ENCODE measurements at regions not wholly inside any gene's neighbourhood (a gene's known extent, or its start where the extent isn't known, plus 50 kb on each side); places are given as distances from the start of the nearest gene placed in this dataset.
"Not testable (repeated sequence)": the region's sequence is repeated elsewhere in the genome, so short reads cannot be mapped to it uniquely, and the experiment has no call there.

DNA sequence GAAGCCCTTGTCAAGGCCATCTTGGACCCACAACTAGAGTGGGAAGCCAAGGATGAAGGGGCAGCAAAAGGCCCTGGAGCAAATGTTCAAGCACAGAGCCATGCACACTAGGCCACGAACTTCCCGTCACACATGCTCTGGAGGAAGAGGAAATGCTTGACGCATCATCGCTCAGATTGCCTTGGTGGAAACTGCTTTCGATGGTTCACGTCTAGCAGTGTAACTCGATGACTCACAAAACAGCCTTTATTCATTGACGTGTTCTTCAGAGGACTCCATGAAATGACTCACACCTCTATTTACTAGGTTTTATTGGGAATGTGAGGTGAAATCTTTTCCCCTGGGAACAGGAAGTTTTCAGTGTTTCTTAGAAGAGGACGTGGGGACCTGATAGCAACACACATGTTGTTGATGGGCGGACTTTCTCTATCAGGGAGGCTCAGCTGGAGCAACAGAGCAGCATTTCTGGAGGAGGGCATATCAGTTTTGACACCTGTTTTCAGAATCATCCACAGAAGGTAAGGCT lies 79.8 kb upstream of the FLT1 start:
- DNase-seq (ENCODE audit: low read depth): peak; percentile 42

DNA sequence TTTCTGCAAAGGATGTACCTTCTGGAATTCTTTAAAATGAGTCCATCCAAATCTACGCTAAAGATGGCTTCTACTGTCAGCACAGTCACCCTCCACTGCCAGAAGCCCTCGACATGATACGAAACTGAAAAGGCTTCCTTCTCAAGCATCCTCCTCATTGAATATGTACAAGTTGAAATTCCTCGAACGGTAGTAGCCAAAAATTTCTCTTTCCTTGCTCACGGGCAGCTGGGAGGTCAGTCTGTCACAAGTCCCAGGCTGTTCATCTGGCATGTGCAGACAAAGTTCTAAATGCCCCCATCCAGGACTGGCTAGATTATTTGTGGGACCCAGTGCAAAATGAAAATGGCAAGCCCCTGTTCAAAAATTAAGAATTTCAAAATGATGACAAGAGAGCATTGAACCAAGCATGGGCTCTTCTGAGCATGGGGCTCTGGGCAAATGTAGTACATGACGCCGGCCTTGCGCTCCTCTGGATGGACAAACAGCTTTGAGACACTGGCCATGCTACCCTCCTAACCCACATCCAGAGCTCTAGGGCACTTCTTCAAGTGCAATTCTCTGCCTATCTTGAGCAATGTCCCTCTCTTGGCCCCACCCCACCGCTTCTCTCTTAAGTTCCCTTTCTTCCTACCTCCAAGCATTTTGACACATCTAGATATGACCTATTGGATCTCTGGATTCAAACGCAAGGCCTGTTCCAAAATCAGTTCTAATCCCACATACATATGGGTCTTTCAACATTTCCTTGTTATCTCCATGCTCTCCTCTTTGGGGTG lies 78.9 kb upstream of the FLT1 start:
- DNase-seq (ENCODE audit: low read depth): no peak

DNA sequence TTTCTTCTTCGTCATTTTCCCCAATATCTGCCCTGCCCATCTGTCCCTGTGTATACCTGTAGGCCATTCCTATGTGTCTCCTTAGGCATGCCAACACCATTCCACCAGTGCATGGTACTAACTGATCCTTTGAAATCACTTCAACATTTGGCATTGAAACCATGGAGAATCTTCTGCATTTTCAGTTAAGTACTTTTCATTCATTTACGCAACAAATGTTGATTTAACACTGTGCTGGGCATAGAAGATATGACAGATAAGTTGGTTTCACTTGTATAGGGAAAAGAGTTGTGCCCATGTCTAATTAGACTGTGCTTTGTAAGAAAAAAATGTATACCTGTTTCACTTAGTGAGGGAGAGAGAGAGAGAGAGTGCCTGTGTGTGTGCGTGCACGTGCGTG lies 77.9 kb upstream of the FLT1 start:
- no peak for DNase-seq (ENCODE audit: low read depth)

DNA sequence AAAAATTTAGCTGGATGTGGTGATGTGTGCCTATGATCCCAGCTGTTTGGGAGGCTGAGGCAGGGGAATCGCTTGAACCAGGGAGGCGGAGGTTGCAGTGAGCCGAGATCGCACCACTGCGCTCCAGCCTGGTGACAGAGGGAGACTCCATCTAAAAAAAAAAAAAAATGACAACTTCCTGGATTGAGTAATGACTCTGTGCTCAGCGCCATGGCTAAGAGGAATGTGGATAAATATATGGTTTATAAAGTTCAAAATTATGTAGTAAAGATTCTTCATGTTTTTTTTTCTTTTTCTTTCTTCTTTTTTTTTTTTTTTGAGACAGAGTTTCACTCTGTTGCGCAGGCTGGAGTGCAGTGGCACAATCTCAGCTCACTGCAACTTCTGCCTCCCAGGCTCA lies 75.4 kb upstream of the FLT1 start:
- not testable (repeated sequence) for DNase-seq (ENCODE audit: low read depth)

DNA sequence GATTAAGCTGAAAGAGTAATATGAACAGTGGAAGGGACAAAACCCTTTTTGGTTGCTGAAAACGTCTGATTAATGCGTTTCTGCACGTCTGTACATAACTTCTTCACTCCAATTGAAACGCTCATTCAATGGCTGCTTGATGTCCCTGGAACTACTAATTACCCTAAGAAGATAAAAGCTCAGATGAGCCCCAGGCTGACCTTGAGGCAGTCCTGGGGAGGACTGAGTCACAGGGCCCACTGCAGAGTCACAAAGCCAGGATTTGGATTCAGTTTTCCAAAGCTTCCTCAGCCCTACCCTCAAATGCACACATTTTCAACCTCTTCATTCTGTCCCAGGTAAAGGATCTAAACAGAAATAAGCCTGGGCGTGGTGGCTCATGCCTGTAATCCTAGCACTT lies 75.0 kb upstream of the FLT1 start:
- DNase-seq (ENCODE audit: low read depth): no peak

DNA sequence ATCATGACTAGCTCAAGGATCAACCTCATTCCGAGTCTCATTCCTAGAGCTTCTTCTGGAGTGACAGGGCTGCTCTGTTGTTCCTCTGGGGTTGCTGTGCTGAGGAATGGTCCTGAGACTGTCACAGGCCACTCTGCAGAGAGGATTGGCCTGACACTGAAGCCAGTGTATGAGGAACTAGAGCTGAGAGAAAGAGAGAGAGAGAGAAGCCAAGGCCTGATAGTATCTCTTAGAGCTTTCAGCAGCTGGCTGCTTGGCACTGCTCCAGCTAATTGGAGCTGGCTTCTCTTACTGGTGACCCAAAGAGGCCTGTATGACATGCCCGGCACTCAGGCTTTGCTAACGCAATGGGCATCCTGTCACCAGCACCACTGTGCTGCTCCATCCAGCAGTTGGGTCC lies 73.4 kb upstream of the FLT1 start:
- DNase-seq (ENCODE audit: low read depth): peak; percentile 87

DNA sequence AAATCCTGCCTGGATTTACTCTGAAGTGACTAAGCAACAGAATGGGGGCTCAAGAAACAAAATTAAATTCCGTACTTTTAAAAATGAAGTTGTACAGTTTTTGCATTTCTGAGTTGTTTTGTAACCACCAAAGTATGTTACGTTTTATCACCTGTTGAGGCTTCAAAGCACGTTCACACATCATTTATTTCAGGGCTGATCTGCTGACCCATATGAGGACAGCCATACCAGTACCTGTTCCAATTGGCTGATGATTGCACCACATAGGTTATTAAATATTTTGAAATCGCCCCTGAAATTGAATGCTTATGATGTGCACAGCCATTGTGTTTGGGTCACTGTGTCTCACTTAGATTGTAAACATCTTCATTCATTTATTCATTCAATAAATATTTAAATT lies 72.0 kb upstream of the FLT1 start:
- no peak for DNase-seq (ENCODE audit: low read depth)

DNA sequence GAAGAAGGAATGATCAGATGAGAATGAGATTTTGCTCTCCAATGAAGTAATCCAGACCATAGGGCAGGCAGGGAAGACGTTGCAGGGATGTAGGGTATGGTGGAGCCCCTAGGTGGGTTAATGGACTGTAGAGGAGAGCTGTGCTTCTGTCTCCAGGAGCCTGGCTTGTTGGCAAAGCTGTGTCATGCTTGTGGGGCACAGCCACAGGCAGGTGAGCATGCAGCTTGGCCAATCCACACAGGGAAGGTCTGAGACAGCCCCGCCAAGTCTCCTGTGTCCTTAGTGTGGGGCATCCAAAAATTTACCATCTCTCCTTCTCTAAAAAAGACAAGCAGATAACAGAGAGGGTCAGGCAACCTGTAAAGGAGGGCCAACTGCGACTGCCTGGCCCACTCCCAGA lies 71.4 kb upstream of the FLT1 start:
- no peak for DNase-seq (ENCODE audit: low read depth)

DNA sequence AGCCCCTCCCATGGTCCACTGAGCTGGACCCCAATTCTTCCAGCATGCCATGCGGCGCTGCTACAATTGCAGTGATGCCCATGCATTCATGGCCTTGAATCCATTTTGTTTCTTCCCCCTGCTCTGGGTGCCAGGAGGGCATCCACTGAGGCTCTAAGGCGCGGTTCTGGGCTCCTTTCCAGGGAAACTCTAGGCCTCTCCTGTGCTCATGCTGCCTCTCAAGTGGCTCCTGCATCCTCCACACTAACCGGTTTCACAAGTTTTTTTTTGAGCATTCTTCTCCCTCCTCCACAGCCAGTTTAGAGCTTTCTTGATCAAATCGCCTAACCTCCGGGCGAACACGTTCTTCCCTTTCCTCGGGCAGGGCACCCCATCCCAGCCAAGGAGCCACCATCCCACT lies 69.1 kb upstream of the FLT1 start:
- no peak for DNase-seq (ENCODE audit: low read depth)

DNA sequence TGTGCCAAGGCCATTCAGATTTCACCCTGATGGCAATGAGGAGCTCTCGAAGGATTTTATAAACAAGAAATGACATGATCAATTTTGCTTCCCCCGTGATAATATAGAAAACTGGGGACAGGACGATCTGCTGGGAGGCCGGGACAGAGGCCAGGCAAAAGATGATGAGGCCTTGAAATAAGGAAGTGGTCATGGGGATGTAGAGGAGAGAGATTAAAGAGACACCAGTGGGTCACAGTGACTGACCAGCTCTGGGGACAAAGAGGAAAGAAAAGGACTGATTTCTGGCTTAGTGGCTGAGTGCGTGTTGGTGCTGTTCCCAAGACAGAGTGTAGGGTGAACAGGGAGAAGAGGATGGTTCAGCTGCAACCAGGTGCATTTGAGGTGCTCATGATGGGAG lies 68.7 kb upstream of the FLT1 start:
- DNase-seq (ENCODE audit: low read depth): no peak

DNA sequence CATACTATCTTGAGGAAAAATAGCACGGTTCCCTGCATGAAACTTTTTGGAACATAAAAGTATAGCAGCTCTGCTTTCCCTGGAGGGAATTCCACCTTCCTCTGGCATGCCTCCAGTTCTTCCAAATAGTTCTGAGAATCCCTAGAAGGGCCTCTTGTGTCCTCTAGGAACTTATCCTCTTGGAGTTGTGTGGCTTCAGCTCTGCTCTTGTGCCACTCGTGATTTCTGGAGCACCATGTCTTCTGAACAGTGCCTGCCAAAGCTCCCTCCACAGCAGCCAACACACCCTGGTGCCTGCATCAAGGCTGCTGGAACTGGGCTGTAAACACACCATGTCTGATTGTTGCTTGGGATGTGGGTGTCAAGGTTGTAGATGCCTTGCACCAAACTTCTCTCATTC lies 65.7 kb upstream of the FLT1 start:
- DNase-seq (ENCODE audit: low read depth): no peak

DNA sequence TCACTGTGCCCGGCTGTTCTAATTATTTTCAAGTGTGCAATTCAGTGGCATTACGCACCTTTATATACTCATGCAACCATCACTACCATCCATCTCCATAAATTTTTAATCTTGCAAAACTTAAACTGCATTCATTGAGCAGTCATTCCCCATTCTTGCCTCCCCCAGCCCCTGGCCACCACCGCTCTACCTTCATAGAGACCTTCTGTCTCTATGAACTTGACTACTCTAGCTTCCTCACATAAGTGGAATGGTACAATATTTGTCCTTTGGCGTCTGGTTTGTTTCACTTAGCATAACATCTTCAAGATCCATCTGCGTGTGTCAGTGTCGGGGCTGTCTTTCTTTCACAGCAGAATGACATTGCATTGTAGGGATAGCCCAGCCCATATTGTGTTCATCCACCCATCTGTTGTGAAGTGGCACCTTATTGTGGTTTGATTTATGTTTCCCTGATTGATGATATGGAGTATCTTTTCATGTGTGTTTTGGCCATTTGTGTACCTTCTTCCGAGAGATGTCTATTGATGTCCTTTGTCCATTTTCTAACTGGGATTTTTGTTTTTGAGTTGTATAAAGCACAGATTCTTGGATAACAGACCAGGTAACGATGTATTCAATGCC lies 64.8 kb upstream of the FLT1 start:
- no peak for DNase-seq (ENCODE audit: low read depth)

DNA sequence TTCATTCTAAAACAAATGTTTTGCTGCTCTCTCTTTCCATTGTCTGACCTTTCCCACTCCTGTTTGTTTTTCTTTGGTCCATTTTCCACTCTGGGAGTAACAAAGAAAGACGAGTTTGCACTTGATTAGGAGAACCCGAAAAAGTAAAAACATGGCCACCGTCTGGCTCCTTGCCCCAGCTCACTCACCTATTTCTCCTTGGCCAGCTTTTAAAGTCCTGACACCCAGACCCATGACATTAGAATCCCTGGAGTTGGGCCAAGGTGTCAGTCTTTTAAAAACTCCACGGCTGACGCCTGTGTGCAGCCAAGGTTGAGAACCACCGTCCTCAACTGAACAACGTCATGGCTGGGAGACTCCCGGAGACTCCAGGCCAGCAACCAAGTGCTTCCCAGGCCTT lies 63.6 kb upstream of the FLT1 start:
- DNase-seq (ENCODE audit: low read depth): peak; percentile 19

DNA sequence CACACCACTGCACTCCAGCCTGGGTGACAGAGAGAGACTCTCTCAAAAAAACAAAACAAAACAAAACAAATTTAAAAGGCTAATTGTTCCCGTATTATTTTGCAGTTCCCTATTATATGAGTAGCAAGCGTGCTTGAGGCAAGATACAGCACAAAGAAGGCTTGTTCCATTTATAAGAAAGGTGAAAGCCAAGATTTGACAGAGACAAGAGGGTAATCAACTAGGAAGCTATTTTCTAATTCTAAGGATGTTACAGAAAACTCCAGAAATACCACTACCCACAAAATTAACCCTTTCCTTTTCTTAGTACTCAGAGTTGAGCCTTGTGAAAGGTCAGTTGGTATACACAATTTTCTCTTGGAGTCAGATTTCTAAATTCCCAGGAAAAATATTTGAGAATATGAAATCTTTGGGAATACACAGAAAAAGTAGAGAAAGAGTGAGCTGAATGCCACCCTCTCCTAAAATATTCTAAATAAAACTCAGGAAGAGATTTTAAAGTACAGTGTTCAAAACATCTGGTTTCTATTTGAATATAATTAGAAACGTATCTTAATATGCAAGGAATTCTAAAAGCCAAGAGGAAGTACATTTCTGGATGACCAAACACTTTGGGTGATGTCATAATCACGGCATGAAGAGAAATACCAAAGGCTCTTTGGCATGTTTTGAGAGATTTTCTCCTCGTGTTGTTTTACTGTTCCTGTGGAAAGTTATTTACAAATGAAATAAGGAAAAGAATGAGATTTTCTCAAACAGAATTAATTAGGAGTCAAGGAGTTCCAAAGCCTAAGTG lies 63.0 kb upstream of the FLT1 start:
- DNase-seq (ENCODE audit: low read depth): peak; percentile 62

DNA sequence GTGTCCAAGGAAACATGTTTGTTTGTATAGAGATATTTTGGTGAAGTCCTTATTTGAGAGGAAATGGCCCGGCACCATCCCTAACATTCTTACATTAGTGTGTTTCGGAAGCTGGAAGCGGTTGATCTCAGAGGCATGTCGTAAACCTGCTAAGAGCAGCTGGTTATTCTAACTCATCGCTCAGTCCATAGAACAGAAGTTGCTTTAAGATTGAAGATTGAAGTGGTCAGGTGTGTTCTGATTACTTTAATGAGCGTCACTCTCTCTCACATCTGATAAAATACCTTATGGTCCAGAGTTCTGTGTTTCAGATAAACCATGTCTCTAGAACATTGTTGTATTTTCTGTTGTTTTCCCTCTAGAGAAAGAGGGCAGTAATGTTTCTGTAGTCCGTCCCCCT lies 60.2 kb upstream of the FLT1 start:
- DNase-seq (ENCODE audit: low read depth): no peak

DNA sequence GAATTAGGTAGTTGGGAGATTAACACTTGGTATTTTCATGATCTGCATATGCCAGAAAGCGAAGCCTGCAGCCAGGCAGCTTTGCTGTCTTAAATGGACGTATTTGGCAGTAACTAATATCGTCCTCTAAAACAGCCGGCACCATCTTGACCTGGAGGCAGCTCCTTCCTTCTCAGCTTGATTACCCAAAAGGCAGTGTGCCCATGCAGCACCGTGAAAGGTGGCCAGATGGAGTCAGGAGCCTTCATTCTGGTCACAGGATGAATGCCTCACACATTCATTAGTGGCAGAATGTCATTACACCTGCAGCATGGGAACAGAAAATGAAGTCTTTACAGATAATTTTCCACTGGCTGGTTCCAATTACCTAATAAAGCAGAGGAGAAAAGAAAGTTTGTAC lies 59.0 kb upstream of the FLT1 start:
- DNase-seq (ENCODE audit: low read depth): no peak

DNA sequence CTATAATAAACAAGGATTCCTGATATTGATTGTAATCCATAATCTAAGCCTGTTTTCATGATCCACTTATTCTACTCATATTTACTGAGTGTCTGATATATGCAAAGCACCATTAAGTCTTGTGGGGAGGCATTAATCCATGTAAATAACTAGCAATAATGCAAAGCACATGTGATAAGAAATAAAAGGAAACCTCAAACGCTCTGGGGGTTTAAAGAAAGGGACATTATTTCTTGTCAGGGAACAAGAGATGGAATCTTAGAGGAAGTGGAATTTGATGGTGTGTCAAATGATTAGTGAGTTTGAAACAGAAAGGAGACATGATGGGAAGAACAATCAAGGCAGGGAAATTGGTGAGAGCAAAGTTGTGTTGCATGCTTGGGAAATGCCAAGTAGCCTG lies 57.4 kb upstream of the FLT1 start:
- DNase-seq (ENCODE audit: low read depth): no peak

DNA sequence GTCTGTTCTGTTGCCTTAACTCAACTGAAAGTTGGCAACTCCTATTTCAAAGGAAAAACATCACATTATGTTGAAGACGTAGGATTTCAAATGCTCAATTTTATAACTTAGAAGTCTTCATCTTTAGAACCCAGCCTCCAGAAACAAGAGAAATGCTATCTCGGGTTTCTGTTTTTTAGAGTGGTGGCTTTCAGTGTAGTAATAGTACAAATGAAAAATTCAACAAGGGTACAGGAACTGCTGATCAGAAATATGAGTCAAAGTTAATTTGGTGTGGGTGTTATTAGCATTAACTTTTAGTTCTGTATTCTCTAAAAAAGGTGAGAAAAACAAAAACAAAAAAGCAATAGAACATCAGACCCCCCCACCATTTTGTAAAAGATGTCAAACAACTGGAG lies 56.6 kb upstream of the FLT1 start:
- DNase-seq (ENCODE audit: low read depth): no peak

DNA sequence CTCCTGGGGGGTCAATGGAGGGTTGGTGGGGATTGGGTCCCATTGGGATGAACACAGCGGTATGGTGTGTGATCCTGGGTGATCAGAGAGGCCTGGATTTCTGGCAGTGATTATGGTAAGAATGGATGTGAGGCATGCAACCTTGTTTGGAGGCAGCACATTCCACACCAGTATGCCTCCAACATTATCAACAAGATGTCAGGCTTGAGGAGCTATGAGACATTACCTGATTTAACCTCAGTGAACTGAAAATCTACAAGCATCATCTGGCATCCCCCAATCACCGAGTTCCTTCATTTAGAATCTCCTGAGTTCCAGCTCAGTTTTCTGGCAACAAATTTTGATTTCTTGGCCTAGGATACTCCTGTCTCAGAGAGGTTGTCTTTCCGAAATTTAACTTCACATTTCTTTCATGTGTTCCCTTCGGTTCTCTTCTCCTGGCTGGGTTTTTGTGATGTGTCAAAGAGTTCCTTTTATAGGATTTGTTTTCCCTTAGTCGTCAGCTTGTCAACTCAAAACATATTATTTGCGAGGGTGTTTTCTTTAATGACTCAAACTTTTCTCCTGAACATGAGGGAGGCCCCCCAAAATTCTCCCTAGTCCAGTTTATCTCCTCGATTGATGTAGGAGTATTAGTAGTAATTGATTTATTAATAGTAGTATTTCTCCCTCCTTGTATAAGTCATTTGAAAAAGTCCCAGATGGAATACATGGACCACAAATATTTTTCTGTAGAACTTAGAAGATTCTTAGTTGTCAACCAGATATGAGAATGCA lies 56.0 kb upstream of the FLT1 start:
- no peak for DNase-seq (ENCODE audit: low read depth)

DNA sequence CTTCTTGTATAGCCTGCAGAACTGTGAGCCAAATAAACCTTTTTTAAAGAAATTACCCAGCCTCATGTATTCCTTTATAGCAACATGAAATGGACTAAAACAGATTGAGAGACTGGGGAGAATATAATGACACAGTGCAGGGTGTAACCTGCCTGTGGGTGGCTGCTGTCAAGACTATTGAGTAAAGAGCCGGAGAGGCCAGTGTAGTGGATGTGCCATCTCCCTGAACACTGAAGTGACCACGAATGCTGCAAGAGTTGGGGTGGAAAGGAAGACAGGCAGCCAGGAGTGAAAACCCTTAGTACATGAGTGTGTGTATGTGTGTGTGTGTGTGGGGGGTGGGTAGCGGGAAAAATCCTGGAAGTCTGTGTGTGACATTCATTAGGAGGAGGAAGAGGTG lies 55.2 kb upstream of the FLT1 start:
- no peak for DNase-seq (ENCODE audit: low read depth)

DNA sequence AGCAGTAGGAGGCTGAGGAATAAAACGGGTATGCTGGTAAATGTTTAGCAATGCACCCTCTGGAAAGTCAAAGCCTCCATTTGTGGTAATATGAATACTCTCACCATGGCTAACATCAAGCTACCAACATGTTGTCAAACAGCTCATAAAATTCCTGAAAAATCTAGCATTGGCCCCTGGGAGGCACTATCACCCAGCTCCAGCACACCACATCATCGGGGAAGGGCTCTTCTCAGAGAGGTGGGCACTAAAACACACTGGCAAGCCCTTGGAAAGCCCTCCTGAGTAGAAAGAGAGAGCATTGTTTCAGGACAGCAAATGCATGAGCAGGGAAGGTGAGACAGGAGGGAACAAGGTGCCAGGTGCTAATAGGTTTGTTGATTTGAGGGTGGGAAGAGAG lies 53.9 kb upstream of the FLT1 start:
- no peak for DNase-seq (ENCODE audit: low read depth)

DNA sequence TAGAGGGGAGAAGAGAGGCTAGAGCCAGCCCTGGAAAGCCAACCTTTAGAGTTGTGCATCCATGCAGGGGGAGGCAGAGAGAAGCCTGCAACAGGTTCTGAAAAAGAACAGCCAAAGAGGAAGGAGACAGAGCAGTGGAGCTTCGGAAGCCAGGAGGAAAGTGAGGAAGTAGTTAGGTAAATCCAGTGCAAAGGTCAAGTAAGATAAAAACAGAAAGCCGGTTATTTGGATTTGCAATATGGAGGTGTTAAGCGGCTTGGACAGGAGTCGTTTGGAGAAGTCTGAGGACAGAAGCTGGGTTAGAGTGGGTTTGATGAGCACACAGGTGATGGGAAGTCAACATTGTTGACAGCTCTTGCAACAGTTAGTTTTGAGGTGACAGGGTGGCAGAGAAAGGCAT lies 53.5 kb upstream of the FLT1 start:
- no peak for DNase-seq (ENCODE audit: low read depth)

All from myocyte (in vitro differentiated cells).